Epithelial cell of esophagus (primary cell): ENCODE measurements at regions not wholly inside any gene's neighbourhood (a gene's known extent, or its start where the extent isn't known, plus 50 kb on each side); places are given as distances from the start of the nearest gene placed in this dataset.

ENCODE experiments used
- DNase-seq: peaks from one replicate; pipeline ENCODE4 v3.0.0; 2010; ENCODE audit warnings: low read depth
- H3K4me3 ChIP-seq: 2 replicates; pipeline ENCODE4 v1.5.1; 2011; ENCODE audit warnings: mild to moderate bottlenecking, low read length, control low read depth
- TF ChIP-seq, protein P1 (sequence below): IDR thresholded peaks from 2 replicates; pipeline ENCODE4 v1.5.1; 2011; ENCODE audit warnings: low read depth, mild to moderate bottlenecking, low read length, control low read depth, inconsistent platforms; ENCODE audit not compliant: insufficient read depth; ENCODE audit errors: missing control alignments

DNA sequence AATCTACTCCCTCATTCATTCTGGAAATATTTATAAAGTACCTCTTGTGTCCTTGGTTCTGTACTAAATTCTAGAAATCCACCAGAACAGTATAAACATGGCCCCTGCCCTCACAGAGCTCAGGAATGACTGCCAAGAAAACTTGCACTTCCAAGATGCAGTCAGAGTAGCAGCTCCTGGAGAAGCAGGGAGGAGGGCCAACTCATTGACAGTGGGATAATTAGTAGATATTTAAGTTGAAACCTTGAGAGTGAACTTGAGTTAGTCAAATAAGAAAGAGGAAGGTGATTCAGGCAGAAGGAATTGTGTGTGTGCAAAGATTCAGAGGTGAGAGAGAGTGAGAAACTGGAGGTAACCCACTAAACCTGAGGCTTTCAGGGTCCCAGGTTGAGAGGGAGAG lies 182.2 kb upstream of the INHBA start:
- no peak overlapping the region for H3K4me3 ChIP-seq
- DNase-seq, result peak; percentile 56
- TF ChIP-seq, protein P1, sequence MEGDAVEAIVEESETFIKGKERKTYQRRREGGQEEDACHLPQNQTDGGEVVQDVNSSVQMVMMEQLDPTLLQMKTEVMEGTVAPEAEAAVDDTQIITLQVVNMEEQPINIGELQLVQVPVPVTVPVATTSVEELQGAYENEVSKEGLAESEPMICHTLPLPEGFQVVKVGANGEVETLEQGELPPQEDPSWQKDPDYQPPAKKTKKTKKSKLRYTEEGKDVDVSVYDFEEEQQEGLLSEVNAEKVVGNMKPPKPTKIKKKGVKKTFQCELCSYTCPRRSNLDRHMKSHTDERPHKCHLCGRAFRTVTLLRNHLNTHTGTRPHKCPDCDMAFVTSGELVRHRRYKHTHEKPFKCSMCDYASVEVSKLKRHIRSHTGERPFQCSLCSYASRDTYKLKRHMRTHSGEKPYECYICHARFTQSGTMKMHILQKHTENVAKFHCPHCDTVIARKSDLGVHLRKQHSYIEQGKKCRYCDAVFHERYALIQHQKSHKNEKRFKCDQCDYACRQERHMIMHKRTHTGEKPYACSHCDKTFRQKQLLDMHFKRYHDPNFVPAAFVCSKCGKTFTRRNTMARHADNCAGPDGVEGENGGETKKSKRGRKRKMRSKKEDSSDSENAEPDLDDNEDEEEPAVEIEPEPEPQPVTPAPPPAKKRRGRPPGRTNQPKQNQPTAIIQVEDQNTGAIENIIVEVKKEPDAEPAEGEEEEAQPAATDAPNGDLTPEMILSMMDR, result no peak

DNA sequence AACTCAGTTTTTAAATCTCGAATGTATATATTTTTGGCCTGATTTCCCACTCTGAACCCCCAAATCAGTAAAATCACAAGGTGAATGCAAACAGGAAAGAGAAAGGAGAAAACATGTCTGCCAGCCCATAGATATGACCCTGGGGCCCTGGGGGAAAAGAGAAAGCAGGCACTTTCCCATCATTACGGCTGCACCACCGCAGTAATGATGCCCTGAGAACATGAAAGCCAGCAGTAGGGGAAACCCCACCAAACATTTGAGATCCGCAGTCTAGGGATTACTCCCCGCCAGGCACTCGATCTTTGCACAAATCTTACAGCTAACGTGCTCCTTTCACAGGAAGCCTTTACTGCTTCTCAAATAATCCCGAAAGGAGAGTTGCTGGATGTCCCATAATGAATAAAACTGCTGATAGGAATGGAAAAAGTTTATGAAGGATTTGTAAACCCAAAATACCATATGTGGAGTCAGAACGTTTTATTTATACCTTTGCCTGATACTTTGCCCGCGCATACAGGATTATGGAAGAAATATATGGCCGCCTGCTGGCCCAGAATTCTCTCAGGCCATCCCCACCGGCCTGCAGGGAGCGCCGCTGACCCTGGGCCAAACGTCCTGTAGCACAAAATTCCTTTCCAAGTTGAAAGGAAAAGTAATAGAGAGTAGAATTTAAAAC lies 180.0 kb upstream of the INHBA start:
- TF ChIP-seq, protein P1, result no peak
- no peak overlapping the region for H3K4me3 ChIP-seq
- no peak for DNase-seq

DNA sequence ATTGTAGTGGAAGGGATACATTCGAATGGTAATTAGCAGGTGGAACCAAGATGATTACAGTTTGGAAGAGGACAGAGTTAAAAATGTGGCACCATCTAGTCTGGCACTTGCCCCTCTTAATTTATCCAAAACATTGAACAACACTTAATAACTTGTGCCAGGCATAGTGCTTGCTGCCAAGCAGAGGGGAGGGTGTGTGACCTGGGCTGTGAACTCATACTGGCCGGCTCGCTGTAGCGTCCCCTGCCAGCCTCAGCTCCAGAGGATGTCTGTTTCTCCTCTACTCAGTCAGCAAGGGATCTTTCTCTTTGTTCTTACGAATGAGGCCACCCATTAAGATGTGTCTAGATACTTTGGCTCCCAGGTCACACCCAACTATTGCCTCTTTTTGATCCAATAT lies 179.4 kb upstream of the INHBA start:
- TF ChIP-seq, protein P1, result no peak
- DNase-seq, result no peak
- no peak overlapping the region for H3K4me3 ChIP-seq

DNA sequence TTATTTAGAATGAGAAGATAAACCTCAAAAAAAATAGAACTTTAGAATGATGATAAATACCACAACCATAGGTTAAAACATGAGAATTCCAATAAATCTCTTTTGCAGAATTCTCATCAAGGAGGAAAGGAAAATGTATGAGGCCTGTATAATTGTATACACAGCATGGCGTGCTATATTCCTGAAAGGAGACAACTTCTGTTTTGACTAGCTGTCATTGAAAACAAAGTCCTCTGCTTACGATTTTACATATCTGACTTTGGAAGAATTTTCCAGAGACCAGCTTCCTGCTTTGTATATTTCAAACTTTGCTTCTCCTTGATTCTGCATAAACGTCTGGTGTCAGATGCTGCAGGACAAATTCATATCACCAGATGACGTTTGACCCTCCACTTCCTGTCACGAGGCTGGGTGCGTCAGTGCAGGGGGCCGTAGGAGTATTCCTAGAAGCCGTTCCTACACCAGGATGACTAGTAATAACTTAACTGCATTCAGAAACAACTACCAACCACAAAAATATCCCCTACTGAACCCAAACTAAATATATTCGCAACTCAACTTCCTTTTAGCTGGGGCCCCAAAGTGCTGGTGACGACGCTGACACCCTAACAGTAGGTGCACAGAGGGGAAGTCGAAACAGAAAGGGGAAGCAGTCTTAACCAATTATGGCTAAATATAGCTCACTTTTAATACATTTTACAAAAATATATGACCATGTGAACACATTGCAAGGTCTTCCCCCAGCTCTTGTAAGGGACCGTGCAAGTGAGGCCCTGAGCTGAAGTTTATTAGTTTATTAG lies 178.6 kb upstream of the INHBA start:
- no peak overlapping the region for H3K4me3 ChIP-seq
- TF ChIP-seq, protein P1, result no peak
- no peak for DNase-seq

DNA sequence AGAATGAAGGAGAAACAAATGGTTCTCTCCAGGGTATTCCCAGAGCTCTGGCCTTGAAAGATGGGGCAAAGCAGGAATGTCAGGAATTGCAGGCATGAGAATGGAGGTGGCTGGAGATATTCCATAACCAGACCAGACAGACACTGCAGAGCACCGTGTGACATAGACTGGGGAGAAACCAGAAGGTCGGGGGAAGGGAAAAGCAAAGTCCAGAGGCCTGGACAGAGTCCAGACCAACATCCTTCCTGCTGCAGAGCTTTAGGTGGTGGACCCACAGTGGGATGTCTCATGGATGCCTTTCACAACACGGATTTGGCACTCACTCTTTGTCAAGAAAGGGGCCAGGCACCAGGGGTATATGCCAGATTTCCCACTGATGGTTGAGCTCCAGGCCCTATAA lies 177.2 kb upstream of the INHBA start:
- H3K4me3 ChIP-seq, result no peak overlapping the region
- no peak for DNase-seq
- TF ChIP-seq, protein P1, result no peak

DNA sequence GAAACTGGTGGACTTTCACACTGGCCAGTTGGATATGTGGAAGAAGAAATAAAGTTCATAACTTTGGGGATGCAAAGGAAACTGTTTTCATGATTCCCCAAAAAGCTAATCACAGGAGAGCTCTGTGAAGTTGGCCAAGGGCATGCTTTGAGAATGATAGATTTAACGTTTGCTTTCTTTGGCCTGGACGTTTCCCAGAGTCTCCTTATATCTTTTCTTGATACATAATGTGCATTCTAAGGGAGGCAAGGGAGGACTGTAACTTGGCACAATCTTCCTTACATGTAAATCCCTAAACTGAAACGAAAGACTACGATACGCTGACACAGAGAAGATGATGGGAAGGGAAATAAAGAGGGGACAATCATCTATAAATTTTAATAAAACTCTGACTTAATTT lies 176.5 kb upstream of the INHBA start:
- TF ChIP-seq, protein P1, result no peak
- H3K4me3 ChIP-seq, result no peak overlapping the region
- DNase-seq, result no peak
